Fibroblast of skin of right quadriceps (primary cell): ENCODE measurements at regions not wholly inside any gene's neighbourhood (a gene's known extent, or its start where the extent isn't known, plus 50 kb on each side); places are given as distances from the start of the nearest gene placed in this dataset.
A peak's percentile ranks its signal among the peaks of the same experiment; 100 is the strongest.

ENCODE experiments used
- DNase-seq: peaks from one replicate; pipeline ENCODE4 v3.0.0-alpha.2; 2013

DNA sequence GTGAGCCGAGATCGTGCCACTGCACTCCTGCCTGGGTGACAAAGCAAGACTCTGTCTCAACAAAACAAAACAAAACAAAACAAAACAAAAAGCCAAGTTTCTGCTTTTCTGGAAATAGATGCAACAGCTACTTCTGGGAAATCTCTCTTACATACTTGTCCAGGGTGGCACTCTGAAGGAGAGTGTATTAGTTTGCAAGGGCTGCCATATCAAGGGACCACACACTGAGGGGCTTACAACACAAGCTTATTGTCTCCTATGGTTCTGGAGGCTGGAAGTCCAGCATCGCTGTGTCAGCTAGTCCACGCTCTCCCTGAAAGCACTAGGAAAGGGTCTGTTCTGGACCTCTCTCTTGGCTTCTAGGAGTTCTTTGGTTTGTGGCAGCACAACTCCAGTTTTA lies 277.9 kb upstream of the WWC1 start:
- DNase-seq, result no peak

DNA sequence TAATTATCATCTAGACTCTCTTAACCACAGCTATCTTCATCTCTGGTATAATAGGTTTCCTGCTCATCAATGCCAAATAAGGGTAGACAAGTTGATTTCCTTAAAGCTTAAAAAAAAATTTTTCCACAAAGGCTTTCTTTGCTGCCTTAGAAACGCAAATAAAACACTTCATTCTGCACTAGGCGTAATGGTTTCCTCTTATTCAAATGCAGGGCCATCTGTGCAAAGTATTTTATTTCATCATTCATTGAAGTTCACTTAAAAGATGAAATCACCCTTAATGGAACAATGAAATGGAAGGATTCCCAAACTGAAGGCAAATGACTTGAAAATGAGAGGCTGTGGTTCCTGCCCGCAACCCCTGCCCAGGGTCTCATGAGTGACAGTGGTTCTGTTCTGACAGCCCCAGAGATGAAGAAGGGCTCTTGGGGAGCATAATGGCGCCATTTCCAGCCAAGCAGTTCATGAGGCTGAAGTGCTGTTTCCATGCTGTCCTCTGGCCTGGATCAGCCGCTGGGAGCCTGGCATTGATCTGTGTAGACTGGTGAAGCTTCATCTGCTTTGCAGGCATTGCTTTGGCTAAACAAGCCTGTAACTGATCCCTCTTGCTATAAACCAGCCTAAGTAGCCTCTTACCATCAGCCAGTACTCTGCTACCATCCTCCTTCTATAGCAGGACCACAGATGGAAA lies 276.9 kb upstream of the WWC1 start:
- peak; percentile 45 for DNase-seq

DNA sequence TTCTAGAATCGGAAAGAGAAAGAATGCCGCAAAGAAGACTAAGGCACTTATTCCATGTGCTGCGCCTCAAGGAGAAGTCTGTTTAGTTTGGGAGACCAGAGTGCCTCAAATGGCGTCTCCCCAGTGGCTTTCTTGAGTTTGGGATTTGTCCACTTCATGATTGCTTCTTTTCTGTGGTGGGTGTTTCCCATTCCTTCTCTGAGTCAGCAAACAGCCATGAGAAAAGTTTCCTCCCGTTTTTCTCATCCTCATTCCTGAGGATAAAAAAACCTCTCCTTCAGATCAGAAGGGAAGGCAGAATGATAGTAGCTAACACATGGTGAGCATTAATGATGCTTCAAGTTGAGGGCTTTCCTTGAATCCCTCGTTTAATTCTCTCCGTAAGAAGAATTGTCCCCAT lies 275.9 kb upstream of the WWC1 start:
- DNase-seq, result peak; percentile 85

DNA sequence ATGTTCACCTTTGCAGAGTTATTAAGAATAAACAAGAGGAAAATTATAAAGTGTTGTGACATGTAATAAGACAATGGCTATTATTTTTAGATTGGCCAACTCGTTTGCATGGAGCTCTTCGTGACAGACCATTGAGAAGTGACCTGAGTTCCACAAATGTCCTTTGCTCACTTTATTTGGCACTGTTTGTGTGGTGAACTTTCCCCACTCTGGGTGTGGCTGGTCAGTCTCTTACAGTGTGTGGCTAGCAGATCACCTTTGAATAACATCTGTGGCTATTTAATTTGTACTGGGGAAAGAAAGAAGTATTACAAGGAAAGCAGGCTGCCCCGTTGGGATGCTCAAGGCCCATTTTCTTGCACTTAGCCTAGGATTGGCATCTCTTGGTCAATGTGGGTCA lies 274.1 kb upstream of the WWC1 start:
- no peak for DNase-seq

DNA sequence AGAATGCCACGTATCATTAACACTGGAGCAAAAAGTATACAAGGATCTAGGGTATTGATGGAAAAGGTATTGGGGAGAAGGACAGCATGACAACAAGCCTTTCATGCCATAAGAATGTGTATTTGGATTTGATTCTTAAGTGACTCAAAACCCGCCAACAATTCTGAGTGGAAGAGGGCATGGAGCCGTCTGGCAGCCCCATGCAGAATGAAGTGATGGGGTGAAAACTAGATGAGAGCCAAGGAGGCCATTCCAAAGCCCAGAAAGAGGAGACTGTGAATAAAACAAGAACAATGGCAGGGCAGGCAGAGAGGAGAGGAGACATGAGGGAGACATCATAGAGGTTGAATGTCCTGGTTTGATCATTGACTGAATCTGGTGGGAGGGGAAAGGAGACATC lies 272.3 kb upstream of the WWC1 start:
- DNase-seq, result no peak

DNA sequence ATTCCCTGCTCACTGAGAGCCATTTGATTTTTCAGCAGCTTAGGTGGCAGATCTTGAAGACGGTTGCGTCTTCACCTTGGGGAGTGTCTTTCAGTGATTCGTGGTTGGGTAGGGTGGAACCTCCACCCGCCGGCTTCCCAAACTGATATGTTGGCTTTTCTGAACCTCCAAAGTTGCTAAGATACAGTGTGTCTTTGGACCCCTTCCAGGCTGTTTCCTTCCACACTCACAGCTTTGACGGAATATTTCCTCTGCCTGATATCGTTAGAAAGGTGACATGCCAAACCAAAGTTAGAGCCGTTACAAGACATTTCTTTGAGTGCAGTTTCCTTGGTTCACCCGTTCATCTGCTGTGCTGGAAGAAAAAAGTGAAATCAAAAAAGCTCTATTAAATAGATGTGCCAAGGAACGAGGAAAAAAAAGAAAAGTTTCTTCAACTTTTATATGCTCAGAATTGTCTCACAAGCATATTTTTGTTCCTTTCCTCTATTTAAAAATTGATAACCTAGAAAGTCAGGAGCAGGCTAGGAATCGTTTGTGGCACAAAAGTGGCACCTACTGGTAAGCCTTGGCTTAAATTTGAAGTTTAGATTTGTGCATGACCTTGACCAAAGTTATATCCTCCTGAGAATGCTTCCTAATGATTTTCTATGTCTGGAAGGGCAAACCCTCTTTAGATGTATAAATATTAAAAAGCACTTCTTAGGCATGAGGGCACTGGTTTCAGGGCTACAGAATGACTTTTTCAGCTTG lies 270.7 kb upstream of the WWC1 start:
- peak; percentile 30 for DNase-seq

DNA sequence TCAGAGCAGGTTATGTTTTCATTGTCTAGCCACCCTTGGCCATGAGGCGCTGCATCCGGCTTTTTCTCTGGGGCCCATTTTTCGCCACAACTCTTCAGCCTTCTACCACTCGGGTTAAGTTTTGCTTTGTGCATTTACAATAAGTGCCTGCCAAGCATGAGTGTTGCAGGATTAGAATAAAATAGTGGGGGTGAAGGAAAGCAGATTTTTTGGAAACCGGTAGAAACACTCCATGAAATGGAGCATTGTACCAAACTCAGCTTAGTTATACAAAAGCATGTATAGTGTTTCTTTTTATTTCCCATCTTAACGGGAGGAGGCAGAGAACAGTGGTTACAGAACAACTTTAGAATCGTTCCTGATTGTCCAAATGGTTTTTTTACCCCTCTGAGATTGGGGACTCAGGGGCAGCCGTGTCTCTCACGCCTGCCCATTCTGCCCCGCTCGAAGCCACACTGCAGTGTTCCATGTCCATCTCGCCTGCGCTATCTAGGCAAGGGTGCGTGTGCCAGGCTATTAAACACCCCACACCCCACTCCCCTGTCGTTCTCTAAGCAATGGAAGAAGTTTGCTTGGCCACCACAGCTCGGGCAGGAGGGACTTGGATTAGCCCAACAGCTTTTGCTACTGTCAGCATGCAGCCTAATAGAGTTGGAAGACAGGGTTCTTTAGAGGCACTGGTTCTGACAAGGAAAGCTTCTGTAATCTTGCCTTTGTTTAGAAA lies 268.8 kb upstream of the WWC1 start:
- no peak for DNase-seq

DNA sequence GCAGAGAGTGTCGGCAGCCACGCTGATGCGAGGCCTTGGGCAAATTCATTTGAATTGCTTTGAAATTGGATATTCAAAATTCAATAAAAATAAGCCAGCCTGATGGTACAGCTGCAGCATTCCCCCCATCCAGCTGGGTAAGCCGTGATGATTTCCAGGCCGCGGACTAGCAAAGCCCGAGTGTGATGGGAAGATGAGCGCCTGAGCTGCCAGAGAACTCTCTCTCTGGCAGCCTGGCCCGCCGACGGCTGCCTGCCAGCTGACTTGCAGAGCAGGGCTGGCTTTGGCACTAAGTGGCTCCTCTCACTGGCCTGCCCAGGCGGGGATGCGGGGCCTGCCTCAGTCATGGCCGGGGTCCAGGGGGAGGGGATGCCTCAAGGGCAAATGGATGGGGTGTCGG lies 268.3 kb upstream of the WWC1 start:
- DNase-seq, result peak; percentile 36

DNA sequence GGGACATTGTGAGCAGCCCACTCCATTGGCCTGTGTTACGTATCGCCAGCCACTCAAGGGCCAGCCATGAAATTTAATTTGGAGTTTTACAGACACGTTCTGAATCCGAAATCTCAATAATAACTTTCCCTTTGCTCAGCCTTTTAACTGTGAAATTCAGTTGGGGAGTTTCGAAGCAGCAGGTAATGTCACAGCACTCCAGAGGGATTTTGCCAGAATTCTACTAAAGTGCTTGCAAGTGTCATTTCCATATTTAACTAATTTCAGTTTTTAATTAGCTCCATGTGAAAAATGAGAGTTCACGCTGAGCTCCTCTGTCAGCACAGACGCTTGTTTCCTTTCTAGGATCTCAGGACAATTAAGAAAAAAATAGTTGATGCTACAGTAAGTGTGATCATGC lies 267.1 kb upstream of the WWC1 start:
- no peak for DNase-seq

DNA sequence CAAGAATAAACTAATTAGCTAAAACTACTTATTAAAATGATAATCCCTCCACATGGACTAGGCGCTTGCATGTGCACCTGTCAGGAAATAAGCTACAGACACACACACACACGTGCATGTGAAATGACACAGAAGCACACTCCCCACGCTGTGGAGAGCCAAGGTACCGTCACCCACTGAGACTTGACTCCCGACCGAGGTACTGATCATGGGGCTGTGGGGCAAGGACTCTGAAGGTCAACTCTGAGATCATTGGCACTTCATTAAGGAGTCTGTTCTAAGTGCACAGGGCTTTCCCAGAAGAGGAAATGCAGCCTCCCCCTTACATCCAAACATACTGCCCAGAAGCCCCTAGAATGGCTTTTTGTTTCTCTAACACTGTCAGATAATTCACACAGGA lies 264.4 kb upstream of the WWC1 start:
- no peak for DNase-seq

DNA sequence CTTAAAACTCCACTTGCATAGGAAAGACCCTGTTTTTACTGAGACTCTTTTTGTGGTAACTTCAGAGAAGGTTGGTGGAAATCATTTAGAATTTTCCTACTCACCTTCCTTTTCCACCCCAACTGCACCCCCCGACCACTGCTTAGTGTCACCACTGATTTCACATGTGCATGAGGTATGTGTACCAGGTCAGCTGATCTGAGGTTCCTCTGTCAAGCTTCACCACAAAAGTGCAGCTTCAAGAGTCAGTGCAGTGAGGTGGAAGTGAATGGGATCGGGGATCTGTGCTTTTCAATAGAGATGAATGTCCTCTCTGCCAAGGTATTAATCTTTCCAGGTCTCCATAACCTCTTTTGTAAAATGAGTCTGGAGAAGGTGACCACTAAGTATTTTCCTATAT lies 260.5 kb upstream of the WWC1 start:
- DNase-seq, result no peak

DNA sequence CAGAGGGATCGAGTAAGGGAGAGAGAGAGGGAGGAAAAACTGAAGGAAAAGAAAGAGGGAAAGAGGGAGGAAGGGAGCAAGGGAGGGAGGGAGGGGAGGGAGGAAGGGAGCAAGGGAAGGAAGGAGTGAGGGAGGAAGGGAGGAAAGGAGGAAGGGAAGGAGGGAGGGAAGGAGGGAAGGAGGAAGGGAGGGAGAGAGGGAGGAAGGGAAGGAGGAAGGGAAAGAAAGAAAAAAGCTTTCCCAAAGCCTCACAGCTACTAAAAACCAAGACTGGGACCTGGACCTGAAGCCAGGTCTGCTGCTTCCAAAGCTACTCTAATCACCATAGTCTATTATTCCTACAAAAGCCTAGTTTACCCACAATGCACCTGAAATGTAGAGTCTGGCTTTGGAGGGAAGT lies 259.8 kb upstream of the WWC1 start:
- no peak for DNase-seq

DNA sequence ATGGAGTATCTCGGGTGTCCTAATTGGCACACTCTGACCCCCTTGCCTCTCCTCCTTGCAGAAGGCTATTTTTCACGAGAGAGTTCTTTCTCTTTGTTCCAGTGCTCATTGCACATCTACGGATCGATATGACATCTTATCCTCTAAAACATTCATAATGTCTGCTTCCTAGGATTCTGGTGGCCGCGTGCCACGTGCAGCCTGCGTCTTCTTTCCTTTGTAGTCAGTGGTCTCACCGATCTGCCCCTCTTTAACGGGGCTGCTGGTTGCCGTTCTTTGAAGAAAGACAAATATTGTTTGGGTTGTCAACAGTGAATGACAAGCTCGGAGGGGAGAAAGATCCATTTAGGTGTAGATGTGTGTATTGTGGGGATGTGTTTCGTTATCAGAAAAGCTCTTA lies 252.4 kb upstream of the WWC1 start:
- no peak for DNase-seq

DNA sequence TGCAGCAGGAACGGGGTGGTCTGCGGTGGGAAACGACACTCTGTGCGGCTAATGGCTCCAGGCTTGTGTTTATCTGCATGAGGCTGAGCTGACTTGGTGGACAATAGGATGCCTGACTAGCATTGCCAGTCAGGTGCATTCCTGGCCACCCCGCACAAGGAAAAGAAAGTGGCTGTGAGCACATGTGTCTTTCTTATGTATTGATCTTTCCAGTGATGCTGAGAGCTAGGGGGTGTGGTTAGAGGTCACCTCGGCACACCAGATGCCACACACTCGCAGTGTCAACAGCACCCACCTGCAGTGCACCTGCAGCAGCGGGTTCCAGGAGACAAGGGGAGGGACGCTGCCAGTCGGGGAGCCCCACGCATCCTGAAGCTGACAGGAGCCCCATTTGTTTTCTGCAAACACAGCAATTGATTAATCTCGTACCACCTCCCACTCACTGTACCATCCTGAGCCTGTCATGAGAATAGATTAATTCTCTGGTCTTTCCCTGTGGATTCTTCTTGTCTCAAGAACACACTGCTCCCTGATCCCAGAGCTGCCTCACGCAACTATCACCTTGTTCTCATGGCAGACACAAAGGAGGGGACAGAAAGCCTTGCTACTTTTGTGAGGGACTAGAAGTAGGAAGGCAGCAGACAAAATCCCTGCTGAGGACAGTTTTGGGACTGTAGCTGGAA lies 251.7 kb upstream of the WWC1 start:
- no peak for DNase-seq

DNA sequence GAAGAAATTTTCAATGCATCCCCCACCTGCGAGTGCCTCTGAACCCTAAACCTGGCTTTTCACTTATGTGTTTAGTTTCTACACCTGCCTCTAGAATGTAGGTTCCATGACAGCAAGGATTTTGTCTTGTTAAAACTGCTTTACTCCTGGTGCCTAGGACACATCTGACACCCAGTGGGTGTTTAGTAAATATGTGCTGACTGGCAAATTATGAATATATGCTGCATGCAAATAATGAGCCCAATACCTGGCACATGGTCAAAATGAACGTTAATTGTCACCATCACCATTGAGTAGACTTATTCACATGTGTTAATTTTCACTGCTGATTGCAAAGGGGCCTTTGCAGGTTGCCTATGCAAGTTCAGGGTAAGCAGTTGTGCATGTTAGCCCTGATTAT lies 249.9 kb upstream of the WWC1 start:
- no peak for DNase-seq

DNA sequence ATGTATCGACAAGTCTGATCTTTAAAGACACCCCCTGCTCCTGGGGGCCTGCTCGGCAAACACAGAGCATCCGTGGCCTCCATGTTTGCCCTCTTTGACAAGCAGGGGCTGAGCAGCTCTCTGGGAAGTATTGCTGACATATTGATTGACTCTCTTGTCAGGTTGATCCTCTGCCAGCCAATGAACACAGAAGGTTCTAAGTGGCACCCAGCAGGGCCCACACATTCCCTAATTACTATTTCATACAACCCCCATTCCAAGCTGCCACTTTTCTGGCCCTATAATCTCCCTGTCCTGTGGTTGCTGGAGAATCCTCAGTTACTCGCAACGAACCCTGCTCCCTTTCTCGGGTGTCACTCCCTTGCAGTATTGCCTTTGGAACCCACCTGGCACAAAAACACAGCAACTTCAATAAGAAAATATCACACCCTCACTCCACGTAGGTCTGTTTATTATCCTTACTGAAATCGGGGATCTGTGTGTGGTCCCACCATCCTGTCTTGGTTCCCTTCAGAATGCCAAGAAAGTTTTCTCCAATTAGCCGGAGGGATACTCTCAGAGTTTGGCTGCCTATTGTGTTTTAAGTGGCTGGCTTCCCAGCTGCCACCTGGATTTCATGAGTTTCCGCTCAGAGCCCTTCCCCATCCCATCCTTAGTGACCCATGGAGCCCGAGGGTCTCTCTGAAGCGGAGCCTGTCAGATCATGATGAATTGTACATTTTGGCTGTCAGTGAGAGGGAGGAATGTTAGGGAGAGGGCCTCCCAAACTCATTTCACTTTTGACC lies 249.0 kb upstream of the WWC1 start:
- DNase-seq, result no peak

DNA sequence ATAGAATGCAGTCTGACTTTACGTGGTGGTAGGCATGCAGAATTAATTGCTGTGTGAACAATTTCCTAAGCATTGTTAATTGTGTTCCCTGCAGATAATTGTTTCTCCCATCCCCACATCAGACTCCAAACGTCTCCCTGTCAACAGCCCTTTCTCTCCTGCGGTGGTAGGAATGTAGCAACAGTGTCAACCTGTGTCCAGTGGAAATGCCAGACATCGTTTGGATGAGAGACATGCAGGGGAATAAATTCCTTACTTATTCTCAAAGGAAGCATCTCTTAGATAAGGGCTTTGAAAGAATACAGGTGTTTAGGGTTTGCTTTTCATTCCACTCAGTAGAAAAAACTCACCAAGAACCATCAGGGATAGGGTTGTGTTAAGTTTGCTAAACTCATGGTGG lies 245.3 kb upstream of the WWC1 start:
- no peak for DNase-seq

DNA sequence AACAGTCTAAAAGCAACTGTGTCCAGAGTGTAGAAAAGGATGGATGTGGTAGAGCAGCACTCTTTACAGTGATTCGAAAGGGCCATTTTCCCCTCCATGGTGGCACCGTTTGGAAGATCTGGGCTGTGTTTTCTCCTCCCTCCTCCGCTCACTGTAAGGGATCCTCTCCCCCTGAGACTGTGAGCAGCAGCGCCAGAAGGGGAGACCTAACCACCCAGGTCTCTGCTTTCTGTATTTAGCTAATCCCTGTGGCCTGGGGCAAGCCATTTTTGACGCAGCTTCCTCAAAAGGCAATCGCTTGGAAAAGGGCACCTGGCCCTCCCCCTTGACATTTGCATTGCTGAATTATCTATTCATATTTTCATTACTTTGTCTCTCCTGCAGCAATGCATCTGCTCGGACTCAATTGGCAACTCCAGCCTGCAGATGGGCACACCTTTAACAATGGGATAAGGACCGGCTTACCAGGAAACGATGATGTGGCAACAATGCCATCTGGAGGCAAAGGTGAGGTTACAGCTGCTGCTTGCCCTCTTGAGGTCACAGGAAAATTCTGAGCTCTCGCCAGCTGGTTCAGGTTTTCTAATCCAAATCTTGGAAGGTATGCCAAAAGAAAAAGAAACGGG lies 244.3 kb upstream of the WWC1 start:
- peak; percentile 53 for DNase-seq

DNA sequence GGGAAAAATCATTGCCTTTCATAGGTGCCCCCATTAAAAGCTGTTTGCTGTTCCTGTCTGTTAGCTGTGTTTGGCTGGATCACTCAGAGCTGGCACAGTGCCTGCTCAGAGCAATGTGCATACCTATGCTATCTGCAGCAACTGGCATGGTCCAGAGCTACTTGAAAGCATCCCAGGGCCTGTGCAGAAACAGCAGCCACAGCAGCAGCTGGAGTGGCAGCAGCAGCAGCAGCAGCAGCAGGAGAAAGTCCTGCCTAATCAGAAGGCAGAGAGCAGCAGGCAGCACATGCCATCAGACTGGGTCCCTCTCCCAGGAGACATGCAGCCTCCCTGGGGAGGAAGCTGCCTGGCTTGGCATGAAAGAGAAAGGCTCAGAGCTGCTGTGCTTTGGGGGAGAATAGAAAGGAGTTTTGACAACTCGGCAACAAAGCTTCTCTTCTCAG lies 243.8 kb upstream of the WWC1 start:
- DNase-seq, result no peak

DNA sequence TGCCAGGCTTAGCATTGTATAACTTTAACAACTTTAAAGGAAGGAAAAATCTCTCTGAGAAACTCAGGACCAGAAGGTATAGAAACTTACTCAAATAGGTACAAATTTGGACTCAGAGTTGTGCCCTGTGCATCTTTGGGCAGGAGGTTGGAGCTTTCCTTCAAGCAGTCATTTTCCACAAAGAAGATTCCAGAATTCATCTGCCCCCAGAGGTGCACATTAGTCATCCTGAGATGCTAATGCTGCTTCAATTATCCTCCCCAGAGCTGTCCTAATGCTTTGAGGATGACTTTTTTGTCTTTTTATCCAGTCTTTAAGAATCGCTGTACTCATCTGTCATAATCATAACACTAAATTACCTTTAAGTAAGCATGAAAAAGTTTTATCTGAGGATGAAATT lies 243.0 kb upstream of the WWC1 start:
- DNase-seq, result no peak

DNA sequence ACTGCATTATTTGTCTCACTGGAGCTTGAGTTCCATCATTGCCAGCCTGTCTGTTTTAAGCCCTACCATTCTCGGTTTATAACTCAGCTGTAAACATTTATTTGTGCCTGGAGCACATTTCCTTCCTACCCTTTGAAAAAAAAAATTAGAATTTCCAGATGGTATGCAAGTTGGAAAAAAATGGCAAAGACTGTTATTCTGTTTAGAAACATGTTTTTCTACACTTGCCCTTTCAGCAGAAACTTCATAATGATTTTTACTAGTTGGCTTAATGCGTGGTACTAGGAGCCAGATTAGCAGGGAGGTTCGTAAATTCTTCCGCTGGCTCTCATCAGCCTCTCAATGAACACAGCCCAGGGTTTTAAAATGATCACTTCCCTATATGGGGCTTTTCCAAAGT lies 238.8 kb upstream of the WWC1 start:
- no peak for DNase-seq

DNA sequence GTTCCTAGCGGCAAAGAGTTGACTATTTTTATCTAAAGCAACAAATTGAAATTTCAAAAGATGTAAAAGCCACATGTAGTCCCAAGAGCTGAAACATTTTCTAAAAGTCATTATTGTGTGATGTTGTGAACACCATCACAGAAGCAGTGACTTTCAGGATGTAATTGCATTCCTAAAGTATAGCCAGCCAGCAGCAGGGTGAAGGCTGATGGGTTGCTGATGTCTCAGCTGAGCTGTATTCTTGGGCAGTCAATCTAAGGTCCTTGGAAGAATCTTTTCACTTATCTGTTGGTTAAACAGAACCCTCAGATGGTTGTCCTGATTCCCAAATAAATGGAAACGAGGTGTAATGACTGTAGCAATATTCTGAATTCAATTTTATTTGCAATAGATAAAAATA lies 237.4 kb upstream of the WWC1 start:
- no peak for DNase-seq
